Ishikawa (cell line): ENCODE measurements at regions not wholly inside any gene's neighbourhood (a gene's known extent, or its start where the extent isn't known, plus 50 kb on each side); places are given as distances from the start of the nearest gene placed in this dataset.

ENCODE experiments used
- CEBPB ChIP-seq: IDR thresholded peaks from 2 replicates; pipeline ENCODE4 v1.6.1; 2012
- CREB1 ChIP-seq: IDR thresholded peaks from 2 replicates; pipeline ENCODE4 v1.6.1; 2012; ENCODE audit warnings: low read depth
- EGR1 ChIP-seq: IDR thresholded peaks from 2 replicates; pipeline ENCODE4 v1.6.1; 2012
- EP300 ChIP-seq: IDR thresholded peaks from 2 replicates; pipeline ENCODE4 v1.6.1; 2012; ENCODE audit warnings: borderline replicate concordance
- FOXM1 ChIP-seq: IDR thresholded peaks from 2 replicates; pipeline ENCODE4 v1.6.1; 2012; ENCODE audit warnings: low read depth, borderline replicate concordance
- NFIC ChIP-seq: IDR thresholded peaks from 2 replicates; pipeline ENCODE4 v1.6.1; 2012
- RAD21 ChIP-seq: IDR thresholded peaks from 2 replicates; pipeline ENCODE4 v1.6.1; 2012; ENCODE audit warnings: low read depth
- TAF1 ChIP-seq: IDR thresholded peaks from 2 replicates; pipeline ENCODE4 v1.6.1; 2012; ENCODE audit warnings: low read depth, mild to moderate bottlenecking
- TCF12 ChIP-seq: IDR thresholded peaks from 2 replicates; pipeline ENCODE4 v1.6.1; 2012; ENCODE audit warnings: low read depth
- TEAD4 ChIP-seq: IDR thresholded peaks from 2 replicates; pipeline ENCODE4 v1.6.1; 2012
- YY1 ChIP-seq: IDR thresholded peaks from 2 replicates; pipeline ENCODE4 v1.6.1; 2012; ENCODE audit warnings: low read depth
- ZBTB7A ChIP-seq: IDR thresholded peaks from 2 replicates; pipeline ENCODE4 v1.6.1; 2012; ENCODE audit warnings: low read depth
- TF ChIP-seq, protein P1 (sequence below): IDR thresholded peaks from 2 replicates; pipeline ENCODE4 v1.6.1; 2012; ENCODE audit warnings: low read depth, mild to moderate bottlenecking
- TF ChIP-seq, protein P2 (sequence below): IDR thresholded peaks from 2 replicates; pipeline ENCODE4 v1.6.1; 2012
- TF ChIP-seq, protein P3 (sequence below): IDR thresholded peaks from 2 replicates; pipeline ENCODE4 v1.6.1; 2012

DNA sequence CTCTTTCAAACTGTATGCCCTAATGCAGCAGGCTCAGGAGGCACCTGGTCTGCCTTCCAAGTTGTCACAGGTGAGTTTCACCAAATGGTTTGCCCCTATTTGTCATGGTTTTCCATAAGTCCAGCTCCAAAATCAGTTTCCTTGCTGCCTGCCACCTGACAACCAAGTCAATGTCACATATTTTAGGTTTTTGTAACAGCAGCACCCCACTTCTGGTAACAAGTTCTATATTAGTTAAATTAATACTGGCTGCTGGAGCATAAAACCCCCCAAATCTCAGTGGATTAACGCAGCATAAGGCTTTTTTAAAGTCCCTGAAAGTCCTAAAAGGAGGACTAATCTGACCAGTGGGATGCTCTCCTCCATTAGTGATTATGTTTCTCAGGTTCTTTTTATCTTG lies 200.7 kb downstream of the RRAGC start:
- TF ChIP-seq, protein P1, sequence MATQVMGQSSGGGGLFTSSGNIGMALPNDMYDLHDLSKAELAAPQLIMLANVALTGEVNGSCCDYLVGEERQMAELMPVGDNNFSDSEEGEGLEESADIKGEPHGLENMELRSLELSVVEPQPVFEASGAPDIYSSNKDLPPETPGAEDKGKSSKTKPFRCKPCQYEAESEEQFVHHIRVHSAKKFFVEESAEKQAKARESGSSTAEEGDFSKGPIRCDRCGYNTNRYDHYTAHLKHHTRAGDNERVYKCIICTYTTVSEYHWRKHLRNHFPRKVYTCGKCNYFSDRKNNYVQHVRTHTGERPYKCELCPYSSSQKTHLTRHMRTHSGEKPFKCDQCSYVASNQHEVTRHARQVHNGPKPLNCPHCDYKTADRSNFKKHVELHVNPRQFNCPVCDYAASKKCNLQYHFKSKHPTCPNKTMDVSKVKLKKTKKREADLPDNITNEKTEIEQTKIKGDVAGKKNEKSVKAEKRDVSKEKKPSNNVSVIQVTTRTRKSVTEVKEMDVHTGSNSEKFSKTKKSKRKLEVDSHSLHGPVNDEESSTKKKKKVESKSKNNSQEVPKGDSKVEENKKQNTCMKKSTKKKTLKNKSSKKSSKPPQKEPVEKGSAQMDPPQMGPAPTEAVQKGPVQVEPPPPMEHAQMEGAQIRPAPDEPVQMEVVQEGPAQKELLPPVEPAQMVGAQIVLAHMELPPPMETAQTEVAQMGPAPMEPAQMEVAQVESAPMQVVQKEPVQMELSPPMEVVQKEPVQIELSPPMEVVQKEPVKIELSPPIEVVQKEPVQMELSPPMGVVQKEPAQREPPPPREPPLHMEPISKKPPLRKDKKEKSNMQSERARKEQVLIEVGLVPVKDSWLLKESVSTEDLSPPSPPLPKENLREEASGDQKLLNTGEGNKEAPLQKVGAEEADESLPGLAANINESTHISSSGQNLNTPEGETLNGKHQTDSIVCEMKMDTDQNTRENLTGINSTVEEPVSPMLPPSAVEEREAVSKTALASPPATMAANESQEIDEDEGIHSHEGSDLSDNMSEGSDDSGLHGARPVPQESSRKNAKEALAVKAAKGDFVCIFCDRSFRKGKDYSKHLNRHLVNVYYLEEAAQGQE: no peak
- TF ChIP-seq NFIC (no peak), RAD21 (no peak), TEAD4 (no peak), TAF1 (no peak), CREB1 (no peak), TCF12 (no peak), EGR1 (no peak), FOXM1 (no peak), CEBPB (no peak), EP300 (no peak), YY1 (no peak)
- TF ChIP-seq, protein P2, sequence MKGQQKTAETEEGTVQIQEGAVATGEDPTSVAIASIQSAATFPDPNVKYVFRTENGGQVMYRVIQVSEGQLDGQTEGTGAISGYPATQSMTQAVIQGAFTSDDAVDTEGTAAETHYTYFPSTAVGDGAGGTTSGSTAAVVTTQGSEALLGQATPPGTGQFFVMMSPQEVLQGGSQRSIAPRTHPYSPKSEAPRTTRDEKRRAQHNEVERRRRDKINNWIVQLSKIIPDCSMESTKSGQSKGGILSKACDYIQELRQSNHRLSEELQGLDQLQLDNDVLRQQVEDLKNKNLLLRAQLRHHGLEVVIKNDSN: no peak
- TF ChIP-seq, protein P3, sequence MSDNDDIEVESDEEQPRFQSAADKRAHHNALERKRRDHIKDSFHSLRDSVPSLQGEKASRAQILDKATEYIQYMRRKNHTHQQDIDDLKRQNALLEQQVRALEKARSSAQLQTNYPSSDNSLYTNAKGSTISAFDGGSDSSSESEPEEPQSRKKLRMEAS: no peak

DNA sequence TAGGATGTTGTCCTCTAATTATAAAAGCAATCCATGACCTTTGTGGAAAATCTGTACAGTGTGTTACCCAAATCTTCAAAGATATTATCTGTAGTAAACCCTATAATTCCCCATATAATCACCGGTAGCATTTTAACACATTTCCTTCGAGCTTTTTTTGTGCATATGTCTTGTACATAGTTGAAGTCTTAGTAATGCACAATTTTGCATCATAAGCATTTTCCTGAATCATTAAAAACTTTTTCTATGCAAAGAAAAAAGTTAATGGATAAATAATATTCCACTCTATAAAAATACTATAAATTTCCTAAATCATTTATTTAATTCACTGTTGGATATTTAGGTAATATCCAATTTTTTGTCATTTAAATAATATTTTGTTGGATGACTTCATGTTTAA lies 201.7 kb downstream of the RRAGC start:
- TF ChIP-seq, protein P3: no peak
- TF ChIP-seq CEBPB: no peak
- no peak for TF ChIP-seq CREB1
- no peak for TF ChIP-seq YY1
- TF ChIP-seq TCF12: no peak
- TF ChIP-seq EGR1: no peak
- TF ChIP-seq EP300: no peak
- TF ChIP-seq RAD21: no peak
- TF ChIP-seq TAF1: no peak
- no peak for TF ChIP-seq FOXM1
- no peak for TF ChIP-seq NFIC
- no peak for TF ChIP-seq ZBTB7A
- TF ChIP-seq, protein P1: no peak
- TF ChIP-seq, protein P2: no peak
- no peak for TF ChIP-seq TEAD4

DNA sequence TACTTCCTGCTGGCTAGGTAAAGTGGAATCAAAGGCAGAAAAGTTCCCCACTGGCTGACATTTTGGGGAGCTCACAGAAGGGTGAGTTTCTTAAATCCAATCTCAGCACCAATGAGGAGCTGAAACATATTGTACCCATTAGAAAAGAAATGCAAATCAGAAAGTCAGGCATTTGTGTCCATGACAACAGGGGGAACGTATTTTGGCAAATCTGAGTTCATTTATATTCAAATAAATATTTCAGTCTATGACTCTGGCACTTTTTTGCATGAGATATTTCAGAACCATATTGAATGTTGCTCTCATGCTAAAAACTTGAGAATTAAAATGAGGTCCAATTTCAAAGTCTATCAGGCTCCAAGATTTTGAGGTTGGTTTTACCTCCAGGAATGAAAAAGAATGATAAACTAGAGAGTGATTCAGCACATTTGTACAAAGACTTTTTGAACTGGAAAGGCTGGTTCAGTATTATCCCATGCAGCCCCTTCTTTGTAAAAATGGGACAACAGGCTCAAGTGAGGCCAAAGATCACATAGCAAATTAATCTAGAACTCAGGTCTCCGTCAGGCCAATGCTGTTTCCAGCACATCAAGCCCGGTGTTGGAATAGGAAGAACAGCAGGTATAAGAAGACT lies 202.2 kb downstream of the RRAGC start:
- no peak for TF ChIP-seq TCF12
- TF ChIP-seq, protein P1: no peak
- no peak for TF ChIP-seq EGR1
- TF ChIP-seq, protein P2: no peak

DNA sequence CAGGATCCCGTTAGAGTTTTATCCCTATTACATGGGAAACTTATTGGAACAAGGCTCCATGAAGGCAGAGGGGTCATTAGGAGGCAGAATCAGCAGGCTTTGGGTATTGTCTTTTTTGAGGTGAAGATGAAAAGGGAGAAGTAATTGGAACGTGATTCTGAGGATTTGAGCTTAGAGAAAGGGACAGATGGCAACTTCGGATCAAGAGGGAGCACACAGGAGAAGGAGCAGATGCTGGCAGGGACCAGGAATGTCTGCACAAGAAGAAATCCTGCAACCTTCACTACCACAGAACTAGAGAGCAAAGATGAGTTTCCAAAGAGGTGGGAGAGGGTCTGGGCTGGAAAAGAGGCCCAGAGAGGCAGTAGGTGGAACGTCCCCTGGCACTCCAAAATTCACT lies 202.8 kb downstream of the RRAGC start:
- TF ChIP-seq EP300 (no peak), ZBTB7A (no peak), YY1 (no peak), NFIC (no peak), CEBPB (no peak), TAF1 (no peak), FOXM1 (no peak), EGR1 (no peak), TCF12 (no peak), TEAD4 (no peak), RAD21 (no peak), CREB1 (no peak)
- TF ChIP-seq, protein P1: no peak
- TF ChIP-seq, protein P2: no peak
- TF ChIP-seq, protein P3: no peak
